ENCODE measurements at regions not wholly inside any gene's neighbourhood (a gene's known extent, or its start where the extent isn't known, plus 50 kb on each side); places are given as distances from the start of the nearest gene placed in this dataset.

DNA sequence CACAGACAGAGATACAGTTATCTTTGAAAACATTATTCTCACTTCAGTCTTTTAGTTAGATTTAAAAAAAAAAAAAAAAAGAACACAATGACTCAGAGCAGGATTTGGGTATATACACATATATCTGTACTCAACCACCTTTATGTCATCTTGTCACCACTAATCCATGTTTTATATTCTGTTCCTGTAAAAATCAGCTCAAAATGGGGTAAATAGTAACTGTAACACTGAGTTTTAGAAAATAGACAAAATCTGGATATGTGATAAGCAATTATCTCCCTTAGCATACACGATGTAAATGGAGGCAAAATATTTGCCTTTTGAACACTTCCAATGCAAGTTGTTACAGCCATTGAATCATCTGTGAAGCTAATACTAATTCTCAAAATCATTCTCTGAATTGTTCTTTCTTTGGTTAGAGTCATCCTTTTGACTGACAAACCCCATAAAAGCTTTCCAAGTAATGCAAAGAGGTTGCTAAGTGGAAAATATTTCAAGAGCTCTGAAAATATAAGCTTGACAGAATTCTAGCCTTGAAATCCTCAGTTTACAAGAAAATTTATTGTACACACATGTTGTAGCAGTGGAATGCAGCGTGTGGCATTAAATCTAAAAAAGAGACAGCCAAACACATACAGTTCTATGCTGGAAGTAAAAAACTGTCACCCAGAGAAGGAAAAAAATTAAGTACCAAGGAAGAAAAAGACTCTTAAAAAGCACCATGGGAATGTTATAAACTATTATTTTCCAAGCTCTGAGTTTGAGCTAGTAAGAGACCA, 502.2 kb upstream of the PHF14 start:
- TF ChIP-seq FOXM1 (IDR thresholded peaks at IDR 0.05; ENCODE audit: borderline replicate concordance, low read depth) (no peak), ZBTB7A (IDR thresholded peaks at IDR 0.05; ENCODE audit: low read depth) (no peak), CEBPB (IDR thresholded peaks at IDR 0.05) (no peak), YY1 (IDR thresholded peaks at IDR 0.05; ENCODE audit: low read depth) (no peak), REST (IDR thresholded peaks at IDR 0.05; ENCODE audit: low read depth) (no peak)

DNA sequence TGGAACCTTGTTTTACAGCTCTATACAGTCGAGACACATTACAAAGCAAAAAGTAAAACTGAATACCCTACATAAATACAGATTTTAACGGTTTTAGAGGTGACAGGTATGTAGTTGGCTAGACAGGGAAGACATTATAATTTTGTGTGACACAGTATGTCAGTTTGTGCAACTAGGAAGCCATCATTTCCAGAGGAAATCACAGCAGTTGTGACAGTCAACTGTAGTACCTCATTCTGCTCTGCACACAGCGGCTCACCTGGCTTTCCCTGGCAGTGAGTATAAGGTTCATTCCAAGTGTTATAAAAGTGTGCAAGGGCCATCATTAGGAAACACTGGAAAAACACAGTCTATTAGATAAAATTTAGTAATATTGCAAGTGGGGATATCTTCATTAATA, 501.6 kb upstream of the PHF14 start:
- TF ChIP-seq TCF12 (IDR thresholded peaks at IDR 0.05; ENCODE audit: low read depth) (no peak), REST (IDR thresholded peaks at IDR 0.05; ENCODE audit: low read depth) (no peak), YY1 (IDR thresholded peaks at IDR 0.05; ENCODE audit: low read depth) (no peak), EP300 (IDR thresholded peaks at IDR 0.05; ENCODE audit: borderline replicate concordance) (no peak)
- TF ChIP-seq, protein P1, sequence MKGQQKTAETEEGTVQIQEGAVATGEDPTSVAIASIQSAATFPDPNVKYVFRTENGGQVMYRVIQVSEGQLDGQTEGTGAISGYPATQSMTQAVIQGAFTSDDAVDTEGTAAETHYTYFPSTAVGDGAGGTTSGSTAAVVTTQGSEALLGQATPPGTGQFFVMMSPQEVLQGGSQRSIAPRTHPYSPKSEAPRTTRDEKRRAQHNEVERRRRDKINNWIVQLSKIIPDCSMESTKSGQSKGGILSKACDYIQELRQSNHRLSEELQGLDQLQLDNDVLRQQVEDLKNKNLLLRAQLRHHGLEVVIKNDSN (IDR thresholded peaks at IDR 0.05) = no peak

- TF ChIP-seq TEAD4 (IDR thresholded peaks at IDR 0.05) = no peak
- no peak for TF ChIP-seq EP300 (IDR thresholded peaks at IDR 0.05; ENCODE audit: borderline replicate concordance)
- TF ChIP-seq TCF12 (IDR thresholded peaks at IDR 0.05; ENCODE audit: low read depth) = no peak
- TF ChIP-seq MAX (IDR thresholded peaks at IDR 0.05) = no peak
- TF ChIP-seq TAF1 (IDR thresholded peaks at IDR 0.05; ENCODE audit: low read depth) = no peak
Measured at GRCh38 chr7:10473569-10473968, 500.1 kb upstream of the PHF14 start.

DNA sequence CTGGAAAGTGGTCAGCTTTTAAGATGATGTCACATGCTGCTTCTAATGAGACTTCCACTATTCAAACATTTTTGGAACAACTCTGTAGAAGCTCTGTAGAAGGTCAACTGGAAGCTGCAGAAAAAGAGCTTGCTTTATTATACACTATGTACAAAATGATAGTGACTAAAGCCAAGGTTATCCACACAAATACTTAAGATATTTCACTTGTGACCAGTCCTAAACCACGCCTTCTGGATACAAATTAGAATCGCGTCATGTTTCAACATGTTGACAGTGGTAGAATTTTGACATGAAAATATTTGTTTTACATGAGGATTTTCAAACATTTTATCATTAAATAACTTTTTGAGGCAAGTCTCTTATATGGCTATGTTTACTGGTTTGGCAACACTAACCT, 499.6 kb upstream of the PHF14 start:
- TF ChIP-seq YY1 (IDR thresholded peaks at IDR 0.05; ENCODE audit: low read depth) (no peak), CEBPB (IDR thresholded peaks at IDR 0.05) (no peak), CREB1 (IDR thresholded peaks at IDR 0.05; ENCODE audit: low read depth) (no peak), ZBTB7A (IDR thresholded peaks at IDR 0.05; ENCODE audit: low read depth) (no peak), RAD21 (IDR thresholded peaks at IDR 0.05; ENCODE audit: low read depth) (no peak), FOXM1 (IDR thresholded peaks at IDR 0.05; ENCODE audit: borderline replicate concordance, low read depth) (no peak), EGR1 (IDR thresholded peaks at IDR 0.05) (no peak), TEAD4 (IDR thresholded peaks at IDR 0.05) (no peak), NFIC (IDR thresholded peaks at IDR 0.05) (no peak)
- TF ChIP-seq, protein P1 (IDR thresholded peaks at IDR 0.05) = no peak

GRCh38 chr7:10475940-10476641, 497.6 kb upstream of the PHF14 start:
- TF ChIP-seq TAF1 (IDR thresholded peaks at IDR 0.05; ENCODE audit: low read depth) (no peak), EGR1 (IDR thresholded peaks at IDR 0.05) (no peak), REST (IDR thresholded peaks at IDR 0.05; ENCODE audit: low read depth) (no peak), YY1 (IDR thresholded peaks at IDR 0.05; ENCODE audit: low read depth) (no peak), TEAD4 (IDR thresholded peaks at IDR 0.05) (no peak), FOXM1 (IDR thresholded peaks at IDR 0.05; ENCODE audit: borderline replicate concordance, low read depth) (no peak), NFIC (IDR thresholded peaks at IDR 0.05) (no peak), EP300 (IDR thresholded peaks at IDR 0.05; ENCODE audit: borderline replicate concordance) (no peak), TCF12 (IDR thresholded peaks at IDR 0.05; ENCODE audit: low read depth) (no peak), CEBPB (IDR thresholded peaks at IDR 0.05) (no peak), ZBTB7A (IDR thresholded peaks at IDR 0.05; ENCODE audit: low read depth) (no peak)

Measured in Ishikawa (cell line).